Middle frontal gyrus (tissue), 1 donor: ENCODE measurements at regions not wholly inside any gene's neighbourhood (a gene's known extent, or its start where the extent isn't known, plus 50 kb on each side); places are given as distances from the start of the nearest gene placed in this dataset.
"Not testable (repeated sequence)": the region's sequence is repeated elsewhere in the genome, so short reads cannot be mapped to it uniquely, and the experiment has no call there.

Source experiments
- DNase-seq: peaks from one replicate; pipeline ENCODE4 v3.0.0-alpha.2; 2015; ENCODE audit warnings: low spot score; ENCODE audit errors: extremely low spot score

- DNase-seq: no peak
Measured at GRCh38 chr3:79985816-79986215, 218.0 kb upstream of the ROBO1 start.

- no peak for DNase-seq
Measured at GRCh38 chr3:79983118-79983517, 215.3 kb upstream of the ROBO1 start.

GRCh38 chr3:79979990-79980389 is 212.2 kb upstream of the ROBO1 start:
- no peak for DNase-seq

GRCh38 chr3:79976466-79976865 is 208.7 kb upstream of the ROBO1 start:
- no peak for DNase-seq

GRCh38 chr3:79973917-79974595 is 206.3 kb upstream of the ROBO1 start:
- DNase-seq: no peak

GRCh38 chr3:79973482-79973881 is 205.7 kb upstream of the ROBO1 start:
- no peak for DNase-seq

- DNase-seq: no peak
Measured at GRCh38 chr3:79968418-79968817, 200.6 kb upstream of the ROBO1 start.

GRCh38 chr3:79960594-79960993 is 192.8 kb upstream of the ROBO1 start:
- no peak for DNase-seq

GRCh38 chr3:79957066-79957465 is 189.3 kb upstream of the ROBO1 start:
- no peak for DNase-seq

GRCh38 chr3:79954756-79955155 is 187.0 kb upstream of the ROBO1 start:
- no peak for DNase-seq

- no peak for DNase-seq
Measured at GRCh38 chr3:79953591-79954101, 185.8 kb upstream of the ROBO1 start.

GRCh38 chr3:79951426-79951825 is 183.6 kb upstream of the ROBO1 start:
- not testable (repeated sequence) for DNase-seq

- no peak for DNase-seq
Measured at GRCh38 chr3:79947957-79948356, 180.2 kb upstream of the ROBO1 start.

GRCh38 chr3:79947469-79947868 is 179.7 kb upstream of the ROBO1 start:
- DNase-seq: no peak

GRCh38 chr3:79937567-79937966 is 169.8 kb upstream of the ROBO1 start:
- no peak for DNase-seq

- no peak for DNase-seq
Measured at GRCh38 chr3:79930196-79930595, 162.4 kb upstream of the ROBO1 start.

GRCh38 chr3:79928687-79929408 is 161.1 kb upstream of the ROBO1 start:
- no peak for DNase-seq

GRCh38 chr3:79926522-79926921 is 158.7 kb upstream of the ROBO1 start:
- no peak for DNase-seq

GRCh38 chr3:79922633-79923032 is 154.8 kb upstream of the ROBO1 start:
- DNase-seq: no peak

- no peak for DNase-seq
Measured at GRCh38 chr3:79917561-79917960, 149.8 kb upstream of the ROBO1 start.

GRCh38 chr3:79910337-79910736 is 142.5 kb upstream of the ROBO1 start:
- DNase-seq: no peak

GRCh38 chr3:79906106-79906505 is 138.3 kb upstream of the ROBO1 start:
- no peak for DNase-seq

GRCh38 chr3:79902151-79902550 is 134.4 kb upstream of the ROBO1 start:
- DNase-seq: no peak
